Thyroid gland (tissue), 4 donors: ENCODE measurements at regions not wholly inside any gene's neighbourhood (a gene's known extent, or its start where the extent isn't known, plus 50 kb on each side); places are given as distances from the start of the nearest gene placed in this dataset.

Experiments
- DNase-seq, 2 donors: peaks; one replicate each; pipeline ENCODE4 v3.0.0-alpha.2; 2019
- H3K27ac ChIP-seq, 3 donors: fragments of 200-600 bp; sonication (generic); 1 replicate in 2 of 3; 2 replicates in 1 of 3; pipeline ENCODE4 v1.5.1; 2016 to 2019; ENCODE audit warnings: mild to moderate bottlenecking in 1 of 3, moderate library complexity in 1 of 3
- H3K27me3 ChIP-seq: fragments of 200-600 bp; sonication (generic); one replicate; pipeline ENCODE4 v1.5.1; 2019
- H3K36me3 ChIP-seq, 2 donors: fragments of 200-600 bp; sonication (generic); one replicate each; pipeline ENCODE4 v1.5.1; 2016 to 2019
- H3K4me1 ChIP-seq, 2 donors: fragments of 200-600 bp; sonication (generic); one replicate each; pipeline ENCODE4 v1.5.1; 2017 to 2019
- H3K4me3 ChIP-seq, 3 donors: fragments of 200-600 bp; sonication (generic); replicated peaks in 1 of 3; 1 replicate in 2 of 3; 2 replicates in 1 of 3; pipeline ENCODE4 v1.5.1; 2016; ENCODE audit warnings: mild to moderate bottlenecking in 1 of 3
- H3K9me3 ChIP-seq: fragments of 200-600 bp; sonication (generic); one replicate; pipeline ENCODE4 v1.5.1; 2017
- CTCF ChIP-seq, 6 experiments: fragments of 200-600 bp in 3 of 6; fragments of 450-650 bp in 3 of 6; sonication (generic) in 3 of 6; IDR thresholded peaks; one replicate each; pipeline ENCODE4 v1.5.1; 2016 to 2019; ENCODE audit warnings: antibody characterized with exemption in 6 of 6, mild to moderate bottlenecking in 2 of 6, inconsistent platforms in 1 of 6, moderate library complexity in 1 of 6
- POLR2A ChIP-seq, 2 donors: fragments of 450-650 bp; IDR thresholded peaks; one replicate each; pipeline ENCODE4 v1.6.1; 2017; ENCODE audit warnings: antibody characterized with exemption in 2 of 2, mild to moderate bottlenecking in 2 of 2, moderate library complexity in 1 of 2
- WGBS, 2 donors: methylation state at CpG; one replicate each; pipeline ENCODE4 v1.1.5; 2017; 5-methylcytosine and 5-hydroxymethylcytosine counted together
- intact Hi-C: fragments of 100-400 bp; cut with DNase I; formaldehyde crosslinking; loops from one replicate; pipeline ENCODE4 v1.15.1; 2023

DNA sequence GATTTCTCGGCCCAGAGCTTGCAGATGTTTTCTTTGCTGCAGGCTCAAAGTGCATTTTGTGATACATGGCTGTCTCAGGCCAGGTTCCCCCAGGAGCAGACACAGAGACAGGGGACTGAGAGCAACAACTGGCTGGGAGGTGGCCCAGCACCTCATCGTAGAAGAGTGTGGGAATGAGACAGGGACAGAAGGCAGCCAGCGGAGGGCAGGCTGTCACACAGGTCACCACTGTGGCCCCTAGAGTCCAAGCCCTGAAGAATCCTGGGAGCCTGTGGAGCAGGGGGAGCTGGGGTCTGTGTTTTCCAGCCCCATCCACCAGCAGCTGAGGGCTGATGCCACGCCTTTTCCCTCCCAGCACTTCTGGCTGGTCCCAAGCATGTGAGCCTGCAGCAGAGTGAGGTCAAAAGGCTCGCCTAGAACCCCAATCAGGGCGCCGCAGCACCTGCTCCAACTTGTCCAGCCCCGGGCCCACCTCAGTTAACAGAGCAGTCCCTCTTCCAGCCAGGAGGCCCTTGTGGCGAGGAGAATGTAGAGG is 723.8 kb downstream of the UQCRFS1 start:
- 81 to 86% methylated on average over 7 to 8 of the region's 9 CpGs for WGBS, 2 donors

GRCh38 chr19:28487999-28488398 is 725.0 kb downstream of the UQCRFS1 start:
- Histone ChIP-seq H3K9me3 (no peaks in the 10 kb centered on the region), H3K27me3 (no peaks in the 10 kb centered on the region), H3K4me1 (no peaks in the 10 kb centered on the region), H3K4me3 (no peak overlapping the region), H3K27ac (no peak overlapping the region), H3K36me3 (no peaks in the 10 kb centered on the region)
- 67 to 68% methylated on average over 6 of the region's 6 CpGs for WGBS, 2 donors
- intact Hi-C loops: no loop called here
- no peak for DNase-seq
- TF ChIP-seq CTCF (IDR thresholded peaks at IDR 0.05): no peak
- TF ChIP-seq POLR2A (IDR thresholded peaks at IDR 0.05): no peak

More for the DNA sequence above, 723.8 kb downstream of the UQCRFS1 start:
- Histone ChIP-seq H3K9me3 (no peaks in the 10 kb centered on the region), H3K4me3 (no peak overlapping the region), H3K4me1 (no peaks in the 10 kb centered on the region), H3K27ac (no peak overlapping the region), H3K27me3 (no peaks in the 10 kb centered on the region), H3K36me3 (no peaks in the 10 kb centered on the region)
- intact Hi-C loops: no loop called here
- TF ChIP-seq CTCF (IDR thresholded peaks at IDR 0.05) (no peak), POLR2A (IDR thresholded peaks at IDR 0.05) (no peak)
- DNase-seq: no peak

DNA sequence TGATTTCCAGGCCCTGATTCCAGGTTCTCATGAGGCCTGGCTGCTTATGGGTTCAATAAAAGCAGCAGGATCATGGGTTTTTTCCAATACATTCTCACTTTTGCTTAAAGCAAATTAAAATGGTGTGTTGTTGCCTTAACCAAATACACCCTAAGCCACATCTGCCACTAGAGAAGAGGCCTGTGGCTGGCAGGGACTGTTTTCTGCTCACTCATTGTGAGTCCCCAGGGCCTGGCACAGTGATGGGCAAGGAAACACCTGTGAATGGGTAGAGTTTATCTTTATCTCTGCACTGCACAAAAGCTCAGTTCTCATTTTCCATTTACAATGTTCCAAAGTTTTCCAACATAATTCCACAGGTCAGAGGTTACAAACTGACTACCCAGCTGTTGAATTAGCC is 726.0 kb downstream of the UQCRFS1 start:
- peak in 1 of 2 donors; percentile 4 for DNase-seq
- no peak for TF ChIP-seq CTCF (IDR thresholded peaks at IDR 0.05)
- no peak for TF ChIP-seq POLR2A (IDR thresholded peaks at IDR 0.05)
- Histone ChIP-seq H3K4me1 (no peaks in the 10 kb centered on the region), H3K27me3 (no peaks in the 10 kb centered on the region), H3K36me3 (no peaks in the 10 kb centered on the region), H3K4me3 (no peak overlapping the region), H3K9me3 (no peaks in the 10 kb centered on the region), H3K27ac (no peak overlapping the region)
- intact Hi-C loops: no loop called here

GRCh38 chr19:28486473-28486872 is 726.5 kb downstream of the UQCRFS1 start:
- H3K27ac ChIP-seq: no peak overlapping the region
- DNase-seq: no peak
- TF ChIP-seq CTCF (IDR thresholded peaks at IDR 0.05) (no peak), POLR2A (IDR thresholded peaks at IDR 0.05) (no peak)
- H3K9me3 ChIP-seq: no peaks in the 10 kb centered on the region
- WGBS, 2 donors: 82 to 84% methylated on average over 3 of the region's 3 CpGs
- no peak overlapping the region for H3K4me3 ChIP-seq
- intact Hi-C loops: no loop called here
- H3K36me3 ChIP-seq: no peaks in the 10 kb centered on the region
- H3K27me3 ChIP-seq: no peaks in the 10 kb centered on the region
- H3K4me1 ChIP-seq: no peaks in the 10 kb centered on the region

GRCh38 chr19:28485292-28485691 is 727.7 kb downstream of the UQCRFS1 start:
- H3K27ac ChIP-seq: no peak overlapping the region
- H3K4me3 ChIP-seq: no peak overlapping the region
- H3K36me3 ChIP-seq: no peaks in the 10 kb centered on the region
- no peaks in the 10 kb centered on the region for H3K9me3 ChIP-seq
- TF ChIP-seq POLR2A (IDR thresholded peaks at IDR 0.05) (no peak), CTCF (IDR thresholded peaks at IDR 0.05) (no peak)
- DNase-seq: no peak
- H3K27me3 ChIP-seq: no peaks in the 10 kb centered on the region
- H3K4me1 ChIP-seq: no peaks in the 10 kb centered on the region
- 25 to 56% methylated on average over 9 of the region's 9 CpGs for WGBS, 2 donors
- intact Hi-C loops: no loop called here
